ENCODE measurements at regions not wholly inside any gene's neighbourhood (a gene's known extent, or its start where the extent isn't known, plus 50 kb on each side); places are given as distances from the start of the nearest gene placed in this dataset.

DNA sequence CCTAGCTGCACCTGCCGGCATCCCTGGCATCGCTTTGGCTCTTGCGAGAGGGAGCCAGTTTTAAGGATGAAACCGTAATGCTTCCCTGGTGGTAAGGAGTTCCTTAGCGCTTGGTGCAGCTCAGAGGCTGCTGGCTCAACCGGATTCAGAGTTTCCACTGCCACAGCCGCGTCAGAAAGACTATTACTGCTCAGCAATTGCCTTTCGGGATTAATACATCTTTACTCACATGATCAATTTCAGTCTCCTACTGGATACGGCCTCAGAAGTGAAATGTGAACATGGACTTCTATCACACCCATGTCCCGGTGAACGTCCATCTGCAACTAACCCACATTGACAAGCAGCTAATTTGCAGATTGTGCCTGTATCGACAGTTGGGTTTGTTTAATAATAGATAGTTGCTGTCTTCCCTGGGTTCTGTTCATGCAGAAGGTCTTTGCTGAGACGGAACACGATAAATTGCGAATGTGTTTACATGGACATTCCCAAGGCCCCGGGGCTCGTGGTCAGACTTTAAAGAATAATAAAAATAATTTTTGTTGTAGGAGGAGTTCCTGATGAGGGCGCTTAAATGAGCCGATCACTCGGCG lies 175.4 kb downstream of the ENGASE start:
- BruUV-seq (replicated peaks), result no TSS peak
- no peak for TF ChIP-seq EGR1 (IDR thresholded peaks at IDR 0.05; ENCODE audit: low read depth)
- no peak for TF ChIP-seq RAD21 (IDR thresholded peaks at IDR 0.05; ENCODE audit: low read depth)
- H3K4me1 ChIP-seq (ENCODE audit: control insufficient read depth in 1 of 2, insufficient read depth in 2 of 2, low read length in 2 of 2), result peaks cover 0 to 5% of the 10 kb centered on the region in 2 experiments; a peak in 1 of 4 replicates
- no peak overlapping the region for H3K4me3 ChIP-seq (replicated peaks in 1 of 2; ENCODE audit: low read depth in 1 of 2, low read length in 2 of 2)
- H3K27ac ChIP-seq (ENCODE audit: low read depth, low read length), result no peak overlapping the region
- ATAC-seq (no peak), DNase-seq (ENCODE audit: low read depth, low spot score) (no peak)
- H4K20me1 ChIP-seq (ENCODE audit: insufficient read depth), result no peaks in the 10 kb centered on the region
- H3K9ac ChIP-seq (ENCODE audit: low read length), result no peak overlapping the region
- intact Hi-C loops (cut with micrococcal nuclease), result no loop called here
- H3K36me3 ChIP-seq (ENCODE audit: control insufficient read depth in 1 of 2, insufficient read depth in 2 of 2, low read length in 2 of 2), result no peaks in the 10 kb centered on the region
- H3K79me2 ChIP-seq (ENCODE audit: insufficient read depth, low read length), result no peaks in the 10 kb centered on the region
- ChIA-PET POLR2A (no interaction called here), CTCF (no interaction called here), RAD21 (ENCODE audit: low non-redundant PET in 1 of 2, low total read pairs in 2 of 2, uncharacterized antibody in 2 of 2, unreplicated experiment in 2 of 2) (no interaction called here)
- H2AFZ ChIP-seq (ENCODE audit: low read depth, low read length, poor library complexity, severe bottlenecking), result no peak overlapping the region
- H3K9me3 ChIP-seq (ENCODE audit: control insufficient read depth in 1 of 2, insufficient read depth in 1 of 2, low read depth in 1 of 2, low read length in 2 of 2), result no peaks in the 10 kb centered on the region
- H3K9me2 ChIP-seq (ENCODE audit: insufficient read depth), result no peaks in the 10 kb centered on the region
- H3K27me3 ChIP-seq (ENCODE audit: insufficient read depth, low read length), result peaks cover 83% of the 10 kb centered on the region
- no peak overlapping the region for H3K4me2 ChIP-seq (ENCODE audit: low read length)

DNA sequence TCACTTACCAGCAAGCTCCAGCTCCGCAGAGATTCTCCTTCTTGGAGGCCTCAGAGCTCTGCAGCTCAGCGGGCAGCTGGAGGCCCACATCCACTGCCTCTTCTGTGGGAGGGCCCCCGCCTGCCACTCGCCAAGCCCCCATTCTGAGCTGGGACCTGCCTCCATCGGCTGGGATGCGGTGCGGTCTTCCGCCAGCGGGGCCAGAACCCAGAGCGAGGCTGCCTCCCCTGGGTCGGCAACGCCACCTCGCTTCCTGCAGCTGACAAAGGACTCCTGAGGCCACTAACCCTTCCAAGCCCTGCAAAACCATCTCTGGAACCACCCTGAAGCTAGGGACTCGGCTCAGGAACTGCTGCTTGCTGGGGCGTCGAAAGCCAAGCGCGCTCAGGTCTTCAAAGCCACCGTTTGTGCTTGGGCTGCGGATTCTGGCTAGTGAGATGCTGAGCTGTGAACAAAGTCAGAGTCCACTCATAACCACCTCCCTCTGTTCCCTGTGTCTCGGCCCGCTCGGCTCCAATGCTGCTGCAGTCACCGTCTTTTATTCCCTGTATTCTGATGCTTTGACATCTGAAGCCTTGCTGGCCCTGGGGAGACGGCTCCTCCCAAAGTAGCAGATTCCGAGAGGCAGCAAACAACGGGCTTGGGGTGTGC lies 174.3 kb downstream of the ENGASE start:
- H4K20me1 ChIP-seq (ENCODE audit: insufficient read depth), result no peaks in the 10 kb centered on the region
- no peaks in the 10 kb centered on the region for H3K79me2 ChIP-seq (ENCODE audit: insufficient read depth, low read length)
- no peak overlapping the region for H3K4me3 ChIP-seq (replicated peaks in 1 of 2; ENCODE audit: low read depth in 1 of 2, low read length in 2 of 2)
- ATAC-seq (no peak), DNase-seq (ENCODE audit: low read depth, low spot score) (no peak)
- CTCF ChIA-PET, result no interaction called here
- H3K27me3 ChIP-seq (ENCODE audit: insufficient read depth, low read length), result peaks cover 80% of the 10 kb centered on the region
- no peaks in the 10 kb centered on the region for H3K9me3 ChIP-seq (ENCODE audit: control insufficient read depth in 1 of 2, insufficient read depth in 1 of 2, low read depth in 1 of 2, low read length in 2 of 2)
- H3K27ac ChIP-seq (ENCODE audit: low read depth, low read length), result no peak overlapping the region
- no peak overlapping the region for H3K4me2 ChIP-seq (ENCODE audit: low read length)
- no peaks in the 10 kb centered on the region for H3K36me3 ChIP-seq (ENCODE audit: control insufficient read depth in 1 of 2, insufficient read depth in 2 of 2, low read length in 2 of 2)
- RAD21 ChIA-PET (ENCODE audit: low non-redundant PET in 1 of 2, low total read pairs in 2 of 2, uncharacterized antibody in 2 of 2, unreplicated experiment in 2 of 2), result no interaction called here
- intact Hi-C loops (cut with micrococcal nuclease), result no loop called here
- no peak overlapping the region for H2AFZ ChIP-seq (ENCODE audit: low read depth, low read length, poor library complexity, severe bottlenecking)
- POLR2A ChIA-PET, result no interaction called here
- H3K9me2 ChIP-seq (ENCODE audit: insufficient read depth), result no peaks in the 10 kb centered on the region
- H3K4me1 ChIP-seq (ENCODE audit: control insufficient read depth in 1 of 2, insufficient read depth in 2 of 2, low read length in 2 of 2), result peaks cover 0 to 5% of the 10 kb centered on the region in 2 experiments; a peak in 1 of 4 replicates
- no TSS peak for BruUV-seq (replicated peaks)
- H3K9ac ChIP-seq (ENCODE audit: low read length), result no peak overlapping the region
- TF ChIP-seq, protein P1, sequence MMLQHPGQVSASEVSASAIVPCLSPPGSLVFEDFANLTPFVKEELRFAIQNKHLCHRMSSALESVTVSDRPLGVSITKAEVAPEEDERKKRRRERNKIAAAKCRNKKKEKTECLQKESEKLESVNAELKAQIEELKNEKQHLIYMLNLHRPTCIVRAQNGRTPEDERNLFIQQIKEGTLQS (IDR thresholded peaks at IDR 0.05), result no peak
- TF ChIP-seq SP1 (IDR thresholded peaks at IDR 0.05; ENCODE audit: low read depth) (no peak), RAD21 (IDR thresholded peaks at IDR 0.05; ENCODE audit: low read depth) (no peak), POLR2AphosphoS5 (IDR thresholded peaks at IDR 0.05; ENCODE audit: low read depth, low read length) (no peak), POLR2A (IDR thresholded peaks at IDR 0.05; ENCODE audit: borderline replicate concordance, extremely low read depth, insufficient read depth, insufficient read length) (no peak), EZH2phosphoT487 (IDR thresholded peaks at IDR 0.05; ENCODE audit: borderline replicate concordance) (no peak), CBX3 (IDR thresholded peaks at IDR 0.05; ENCODE audit: low read depth) (no peak), ELF1 (IDR thresholded peaks at IDR 0.05; ENCODE audit: borderline replicate concordance, low read depth) (no peak), ZFX (IDR thresholded peaks at IDR 0.05) (no peak), EZH2 (IDR thresholded peaks at IDR 0.05) (no peak), SIN3A (IDR thresholded peaks at IDR 0.05; ENCODE audit: low read depth) (no peak), TCF7L2 (IDR thresholded peaks at IDR 0.05; ENCODE audit: borderline replicate concordance, extremely low read depth, insufficient read depth, insufficient read length) (no peak), SRF (IDR thresholded peaks at IDR 0.05; ENCODE audit: low read depth) (no peak)
- TF ChIP-seq, protein P2, sequence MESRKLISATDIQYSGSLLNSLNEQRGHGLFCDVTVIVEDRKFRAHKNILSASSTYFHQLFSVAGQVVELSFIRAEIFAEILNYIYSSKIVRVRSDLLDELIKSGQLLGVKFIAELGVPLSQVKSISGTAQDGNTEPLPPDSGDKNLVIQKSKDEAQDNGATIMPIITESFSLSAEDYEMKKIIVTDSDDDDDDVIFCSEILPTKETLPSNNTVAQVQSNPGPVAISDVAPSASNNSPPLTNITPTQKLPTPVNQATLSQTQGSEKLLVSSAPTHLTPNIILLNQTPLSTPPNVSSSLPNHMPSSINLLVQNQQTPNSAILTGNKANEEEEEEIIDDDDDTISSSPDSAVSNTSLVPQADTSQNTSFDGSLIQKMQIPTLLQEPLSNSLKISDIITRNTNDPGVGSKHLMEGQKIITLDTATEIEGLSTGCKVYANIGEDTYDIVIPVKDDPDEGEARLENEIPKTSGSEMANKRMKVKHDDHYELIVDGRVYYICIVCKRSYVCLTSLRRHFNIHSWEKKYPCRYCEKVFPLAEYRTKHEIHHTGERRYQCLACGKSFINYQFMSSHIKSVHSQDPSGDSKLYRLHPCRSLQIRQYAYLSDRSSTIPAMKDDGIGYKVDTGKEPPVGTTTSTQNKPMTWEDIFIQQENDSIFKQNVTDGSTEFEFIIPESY (IDR thresholded peaks at IDR 0.05; ENCODE audit: extremely low read depth, insufficient replicate concordance, low read length), result no peak
- TF ChIP-seq, protein P3, sequence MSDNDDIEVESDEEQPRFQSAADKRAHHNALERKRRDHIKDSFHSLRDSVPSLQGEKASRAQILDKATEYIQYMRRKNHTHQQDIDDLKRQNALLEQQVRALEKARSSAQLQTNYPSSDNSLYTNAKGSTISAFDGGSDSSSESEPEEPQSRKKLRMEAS (IDR thresholded peaks at IDR 0.05), result no peak
- TF ChIP-seq, protein P4, sequence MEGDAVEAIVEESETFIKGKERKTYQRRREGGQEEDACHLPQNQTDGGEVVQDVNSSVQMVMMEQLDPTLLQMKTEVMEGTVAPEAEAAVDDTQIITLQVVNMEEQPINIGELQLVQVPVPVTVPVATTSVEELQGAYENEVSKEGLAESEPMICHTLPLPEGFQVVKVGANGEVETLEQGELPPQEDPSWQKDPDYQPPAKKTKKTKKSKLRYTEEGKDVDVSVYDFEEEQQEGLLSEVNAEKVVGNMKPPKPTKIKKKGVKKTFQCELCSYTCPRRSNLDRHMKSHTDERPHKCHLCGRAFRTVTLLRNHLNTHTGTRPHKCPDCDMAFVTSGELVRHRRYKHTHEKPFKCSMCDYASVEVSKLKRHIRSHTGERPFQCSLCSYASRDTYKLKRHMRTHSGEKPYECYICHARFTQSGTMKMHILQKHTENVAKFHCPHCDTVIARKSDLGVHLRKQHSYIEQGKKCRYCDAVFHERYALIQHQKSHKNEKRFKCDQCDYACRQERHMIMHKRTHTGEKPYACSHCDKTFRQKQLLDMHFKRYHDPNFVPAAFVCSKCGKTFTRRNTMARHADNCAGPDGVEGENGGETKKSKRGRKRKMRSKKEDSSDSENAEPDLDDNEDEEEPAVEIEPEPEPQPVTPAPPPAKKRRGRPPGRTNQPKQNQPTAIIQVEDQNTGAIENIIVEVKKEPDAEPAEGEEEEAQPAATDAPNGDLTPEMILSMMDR (IDR thresholded peaks at IDR 0.05 in 2 of 3, conservative IDR thresholded peaks at IDR 0.05 in 1 of 3; ENCODE audit: borderline replicate concordance in 1 of 3, insufficient read depth in 1 of 3, low read depth in 2 of 3, low read length in 2 of 3), result no peak
